ENCODE measurements at regions not wholly inside any gene's neighbourhood (a gene's known extent, or its start where the extent isn't known, plus 50 kb on each side); places are given as distances from the start of the nearest gene placed in this dataset.

DNA sequence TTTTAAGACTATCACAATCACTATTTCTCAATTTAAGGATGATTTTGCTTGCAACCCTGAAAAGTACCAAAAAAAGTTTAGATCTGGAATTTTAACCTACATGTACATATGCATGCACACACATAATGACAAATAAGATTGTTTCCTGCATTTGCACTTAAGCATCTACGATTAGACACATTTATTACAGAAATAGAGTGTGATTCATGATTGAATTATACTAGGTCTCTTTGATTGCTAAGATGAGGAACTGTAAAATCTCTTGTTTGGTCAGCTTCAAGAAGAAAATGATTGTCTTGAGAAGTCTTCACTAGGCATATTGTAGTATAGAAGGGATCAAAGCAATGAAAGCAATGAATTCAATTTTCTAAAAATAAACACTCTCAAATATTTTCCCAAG is 185.9 kb upstream of the AGR3 start:
- Histone ChIP-seq H3K27ac (ENCODE audit: low read depth in 1 of 3, low read length in 2 of 3) (no peak overlapping the region), H3K4me1 (ENCODE audit: control insufficient read depth in 3 of 3, insufficient read depth in 2 of 3, low read depth in 1 of 3, low read length in 2 of 3) (no peaks in the 10 kb centered on the region), H3K4me3 (ENCODE audit: low read depth in 1 of 3, low read length in 3 of 3) (no peak overlapping the region), H3K9me3 (ENCODE audit: control insufficient read depth in 2 of 2, insufficient read depth in 1 of 2, low read depth in 1 of 2, low read length in 1 of 2) (no peaks in the 10 kb centered on the region), H3K27me3 (ENCODE audit: control insufficient read depth in 3 of 3, insufficient read depth in 3 of 3, low read length in 3 of 3) (no peaks in the 10 kb centered on the region), H3K36me3 (ENCODE audit: control insufficient read depth in 3 of 3, insufficient read depth in 2 of 3, low read depth in 1 of 3, low read length in 3 of 3) (no peaks in the 10 kb centered on the region)
- WGBS, 3 donors = 67 to 73% (median 68%) methylated on average over 1 of the region's 1 CpG
- no peak for DNase-seq
- no peak for FAIRE-seq

GRCh38 chr7:17069146-17069545 is 187.4 kb upstream of the AGR3 start:
- 78 to 80% (median 79%) methylated on average over 4 of the region's 4 CpGs for WGBS, 3 donors
- no peaks in the 10 kb centered on the region for H3K9me3 ChIP-seq (ENCODE audit: control insufficient read depth in 2 of 2, insufficient read depth in 1 of 2, low read depth in 1 of 2, low read length in 1 of 2)
- H3K4me3 ChIP-seq (ENCODE audit: low read depth in 1 of 3, low read length in 3 of 3) = no peak overlapping the region
- no peaks in the 10 kb centered on the region for H3K36me3 ChIP-seq (ENCODE audit: control insufficient read depth in 3 of 3, insufficient read depth in 2 of 3, low read depth in 1 of 3, low read length in 3 of 3)
- FAIRE-seq (no peak), DNase-seq (no peak)
- H3K4me1 ChIP-seq (ENCODE audit: control insufficient read depth in 3 of 3, insufficient read depth in 2 of 3, low read depth in 1 of 3, low read length in 2 of 3) = no peaks in the 10 kb centered on the region
- no peaks in the 10 kb centered on the region for H3K27me3 ChIP-seq (ENCODE audit: control insufficient read depth in 3 of 3, insufficient read depth in 3 of 3, low read length in 3 of 3)
- no peak overlapping the region for H3K27ac ChIP-seq (ENCODE audit: low read depth in 1 of 3, low read length in 2 of 3)

GRCh38 chr7:17070231-17070708 is 188.5 kb upstream of the AGR3 start:
- Histone ChIP-seq H3K27ac (ENCODE audit: low read depth in 1 of 3, low read length in 2 of 3) (peak overlapping the region in 1 of 3 donors; percentile 49), H3K4me1 (ENCODE audit: control insufficient read depth in 3 of 3, insufficient read depth in 2 of 3, low read depth in 1 of 3, low read length in 2 of 3) (no peaks in the 10 kb centered on the region), H3K4me3 (ENCODE audit: low read depth in 1 of 3, low read length in 3 of 3) (no peak overlapping the region), H3K27me3 (ENCODE audit: control insufficient read depth in 3 of 3, insufficient read depth in 3 of 3, low read length in 3 of 3) (no peaks in the 10 kb centered on the region), H3K9me3 (ENCODE audit: control insufficient read depth in 2 of 2, insufficient read depth in 1 of 2, low read depth in 1 of 2, low read length in 1 of 2) (no peaks in the 10 kb centered on the region), H3K36me3 (ENCODE audit: control insufficient read depth in 3 of 3, insufficient read depth in 2 of 3, low read depth in 1 of 3, low read length in 3 of 3) (no peaks in the 10 kb centered on the region)
- DNase-seq (no peak), FAIRE-seq (no peak)
- WGBS, 3 donors = 84 to 100% (median 96%) methylated on average over 1 of the region's 1 CpG

- no peak overlapping the region for H3K27ac ChIP-seq (ENCODE audit: low read depth in 1 of 3, low read length in 2 of 3)
Observed at GRCh38 chr7:17071866-17072265, 190.1 kb upstream of the AGR3 start.

GRCh38 chr7:17075601-17076255 is 193.9 kb upstream of the AGR3 start:
- no peaks in the 10 kb centered on the region for H3K9me3 ChIP-seq (ENCODE audit: control insufficient read depth in 2 of 2, insufficient read depth in 1 of 2, low read depth in 1 of 2, low read length in 1 of 2)
- H3K4me1 ChIP-seq (ENCODE audit: control insufficient read depth in 3 of 3, insufficient read depth in 2 of 3, low read depth in 1 of 3, low read length in 2 of 3) = no peaks in the 10 kb centered on the region
- no peak for DNase-seq
- H3K4me3 ChIP-seq (ENCODE audit: low read depth in 1 of 3, low read length in 3 of 3) = no peak overlapping the region
- FAIRE-seq = no peak
- 66 to 83% (median 81%) methylated on average over 6 of the region's 6 CpGs for WGBS, 3 donors
- no peak overlapping the region for H3K27ac ChIP-seq (ENCODE audit: low read depth in 1 of 3, low read length in 2 of 3)
- no peaks in the 10 kb centered on the region for H3K36me3 ChIP-seq (ENCODE audit: control insufficient read depth in 3 of 3, insufficient read depth in 2 of 3, low read depth in 1 of 3, low read length in 3 of 3)
- H3K27me3 ChIP-seq (ENCODE audit: control insufficient read depth in 3 of 3, insufficient read depth in 3 of 3, low read length in 3 of 3) = no peaks in the 10 kb centered on the region

More at GRCh38 chr7:17071866-17072265, 190.1 kb upstream of the AGR3 start:
- no peak for DNase-seq
- Histone ChIP-seq H3K4me1 (ENCODE audit: control insufficient read depth in 3 of 3, insufficient read depth in 2 of 3, low read depth in 1 of 3, low read length in 2 of 3) (no peaks in the 10 kb centered on the region), H3K4me3 (ENCODE audit: low read depth in 1 of 3, low read length in 3 of 3) (no peak overlapping the region), H3K9me3 (ENCODE audit: control insufficient read depth in 2 of 2, insufficient read depth in 1 of 2, low read depth in 1 of 2, low read length in 1 of 2) (no peaks in the 10 kb centered on the region), H3K27me3 (ENCODE audit: control insufficient read depth in 3 of 3, insufficient read depth in 3 of 3, low read length in 3 of 3) (no peaks in the 10 kb centered on the region), H3K36me3 (ENCODE audit: control insufficient read depth in 3 of 3, insufficient read depth in 2 of 3, low read depth in 1 of 3, low read length in 3 of 3) (no peaks in the 10 kb centered on the region)
- no peak for FAIRE-seq
- WGBS, 3 donors = 65 to 96% (median 86%) methylated on average over 1 of the region's 1 CpG

DNA sequence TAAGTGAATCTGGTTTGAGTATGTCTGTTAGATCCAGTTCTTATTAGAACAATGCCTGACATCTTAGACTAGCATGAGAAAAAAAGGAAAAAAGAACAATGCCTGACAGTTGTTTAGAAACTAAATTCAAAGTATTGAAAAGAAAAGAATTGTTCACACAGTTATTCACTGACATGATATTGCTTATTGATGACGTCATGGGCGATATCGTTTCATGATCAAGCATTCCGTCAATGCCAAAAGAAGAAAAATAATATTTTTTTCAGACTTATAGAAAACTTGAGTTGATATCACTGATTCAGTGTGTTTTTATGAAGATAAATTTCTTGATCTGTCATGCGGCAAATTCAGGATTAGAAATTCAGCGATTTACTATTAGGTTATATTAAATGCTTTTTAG is 196.5 kb upstream of the AGR3 start:
- Histone ChIP-seq H3K27ac (ENCODE audit: low read depth in 1 of 3, low read length in 2 of 3) (no peak overlapping the region), H3K36me3 (ENCODE audit: control insufficient read depth in 3 of 3, insufficient read depth in 2 of 3, low read depth in 1 of 3, low read length in 3 of 3) (no peaks in the 10 kb centered on the region), H3K4me3 (ENCODE audit: low read depth in 1 of 3, low read length in 3 of 3) (no peak overlapping the region), H3K9me3 (ENCODE audit: control insufficient read depth in 2 of 2, insufficient read depth in 1 of 2, low read depth in 1 of 2, low read length in 1 of 2) (peaks cover 0 to 3% of the 10 kb centered on the region in 2 donors), H3K27me3 (ENCODE audit: control insufficient read depth in 3 of 3, insufficient read depth in 3 of 3, low read length in 3 of 3) (no peaks in the 10 kb centered on the region), H3K4me1 (ENCODE audit: control insufficient read depth in 3 of 3, insufficient read depth in 2 of 3, low read depth in 1 of 3, low read length in 2 of 3) (no peaks in the 10 kb centered on the region)
- FAIRE-seq (no peak), DNase-seq (no peak)
- WGBS, 3 donors = 94 to 98% (median 95%) methylated on average over 6 of the region's 6 CpGs

- DNase-seq = no peak
- Histone ChIP-seq H3K4me1 (ENCODE audit: control insufficient read depth in 3 of 3, insufficient read depth in 2 of 3, low read depth in 1 of 3, low read length in 2 of 3) (no peaks in the 10 kb centered on the region), H3K9me3 (ENCODE audit: control insufficient read depth in 2 of 2, insufficient read depth in 1 of 2, low read depth in 1 of 2, low read length in 1 of 2) (peaks cover 0 to 3% of the 10 kb centered on the region in 2 donors), H3K4me3 (ENCODE audit: low read depth in 1 of 3, low read length in 3 of 3) (no peak overlapping the region), H3K27me3 (ENCODE audit: control insufficient read depth in 3 of 3, insufficient read depth in 3 of 3, low read length in 3 of 3) (no peaks in the 10 kb centered on the region), H3K27ac (ENCODE audit: low read depth in 1 of 3, low read length in 2 of 3) (no peak overlapping the region), H3K36me3 (ENCODE audit: control insufficient read depth in 3 of 3, insufficient read depth in 2 of 3, low read depth in 1 of 3, low read length in 3 of 3) (no peaks in the 10 kb centered on the region)
- peak; percentile 26 for FAIRE-seq
- WGBS, 3 donors = 95 to 99% (median 97%) methylated on average over 4 of the region's 4 CpGs
Observed at GRCh38 chr7:17083392-17084165, 201.8 kb upstream of the AGR3 start.

DNA sequence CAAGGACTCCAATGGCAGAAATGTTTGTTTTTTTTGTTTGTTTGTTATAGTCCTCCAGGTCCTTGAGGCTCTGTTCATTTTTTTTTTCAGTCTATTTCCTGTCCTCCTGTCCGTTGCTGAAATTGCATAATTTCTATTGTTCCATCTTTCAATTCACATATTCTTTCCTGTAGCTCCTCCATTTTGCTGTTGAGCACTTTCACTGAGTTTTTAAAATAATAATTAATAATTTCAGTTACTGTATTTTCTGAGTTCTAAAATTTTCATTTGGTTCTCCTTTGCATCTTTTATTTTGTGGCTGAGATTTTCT is 202.3 kb upstream of the AGR3 start:
- H3K27ac ChIP-seq (ENCODE audit: low read depth in 1 of 3, low read length in 2 of 3) = no peak overlapping the region

More for the DNA sequence above, 202.3 kb upstream of the AGR3 start:
- no peak for DNase-seq
- H3K27me3 ChIP-seq (ENCODE audit: control insufficient read depth in 3 of 3, insufficient read depth in 3 of 3, low read length in 3 of 3) = no peaks in the 10 kb centered on the region
- peaks cover 0 to 3% of the 10 kb centered on the region in 2 donors for H3K9me3 ChIP-seq (ENCODE audit: control insufficient read depth in 2 of 2, insufficient read depth in 1 of 2, low read depth in 1 of 2, low read length in 1 of 2)
- 46 to 76% (median 61%) methylated on average over 1 of the region's 1 CpG for WGBS, 3 donors
- FAIRE-seq = no peak
- no peaks in the 10 kb centered on the region for H3K36me3 ChIP-seq (ENCODE audit: control insufficient read depth in 3 of 3, insufficient read depth in 2 of 3, low read depth in 1 of 3, low read length in 3 of 3)
- no peak overlapping the region for H3K4me3 ChIP-seq (ENCODE audit: low read depth in 1 of 3, low read length in 3 of 3)
- no peaks in the 10 kb centered on the region for H3K4me1 ChIP-seq (ENCODE audit: control insufficient read depth in 3 of 3, insufficient read depth in 2 of 3, low read depth in 1 of 3, low read length in 2 of 3)

Measured in small intestine (tissue), 7 donors.